ENCODE measurements at regions not wholly inside any gene's neighbourhood (a gene's known extent, or its start where the extent isn't known, plus 50 kb on each side); places are given as distances from the start of the nearest gene placed in this dataset.

GRCh38 chr4:178311997-178312396 is 869.8 kb upstream of the AGA start:
- no peak for DNase-seq

GRCh38 chr4:178314287-178314686 is 872.0 kb upstream of the AGA start:
- no peak for DNase-seq

DNA sequence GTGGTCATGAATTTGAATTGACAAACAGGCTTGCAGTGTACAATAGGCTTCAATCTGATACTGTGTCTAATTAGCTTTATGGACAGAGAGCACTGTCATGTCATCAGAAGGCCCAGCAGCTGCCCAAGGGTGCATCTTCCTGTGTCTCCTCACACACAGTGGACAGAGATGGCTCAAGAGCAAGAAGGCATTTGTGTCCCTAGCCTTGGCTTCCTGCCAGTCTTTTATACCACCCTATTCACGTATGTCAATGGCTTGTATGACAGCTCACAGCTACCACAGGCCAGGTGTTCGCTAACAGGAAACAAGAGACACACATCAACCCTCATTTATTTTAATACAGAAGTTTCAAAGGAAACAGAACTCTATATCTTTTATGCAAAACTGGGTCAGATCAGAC is 874.0 kb upstream of the AGA start:
- DNase-seq = no peak

DNA sequence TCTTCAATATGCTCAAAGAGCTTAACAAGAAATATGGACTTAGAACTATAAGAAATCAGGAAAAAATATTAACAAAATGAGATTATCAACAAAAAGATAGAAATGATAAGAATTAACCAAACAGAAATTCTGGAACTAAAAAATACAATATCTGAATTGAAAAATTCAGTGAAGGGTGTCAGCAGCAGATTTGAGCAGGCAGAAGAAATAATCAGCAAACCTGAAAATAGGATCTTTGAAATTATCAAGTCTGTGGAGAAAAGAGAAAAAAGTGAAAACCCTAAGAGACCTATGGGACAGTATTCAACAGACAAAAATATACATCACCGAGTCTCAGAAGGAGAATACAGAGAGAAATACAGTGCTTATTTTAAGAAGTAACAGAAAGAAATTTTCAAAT is 877.8 kb upstream of the AGA start:
- no peak for DNase-seq

DNA sequence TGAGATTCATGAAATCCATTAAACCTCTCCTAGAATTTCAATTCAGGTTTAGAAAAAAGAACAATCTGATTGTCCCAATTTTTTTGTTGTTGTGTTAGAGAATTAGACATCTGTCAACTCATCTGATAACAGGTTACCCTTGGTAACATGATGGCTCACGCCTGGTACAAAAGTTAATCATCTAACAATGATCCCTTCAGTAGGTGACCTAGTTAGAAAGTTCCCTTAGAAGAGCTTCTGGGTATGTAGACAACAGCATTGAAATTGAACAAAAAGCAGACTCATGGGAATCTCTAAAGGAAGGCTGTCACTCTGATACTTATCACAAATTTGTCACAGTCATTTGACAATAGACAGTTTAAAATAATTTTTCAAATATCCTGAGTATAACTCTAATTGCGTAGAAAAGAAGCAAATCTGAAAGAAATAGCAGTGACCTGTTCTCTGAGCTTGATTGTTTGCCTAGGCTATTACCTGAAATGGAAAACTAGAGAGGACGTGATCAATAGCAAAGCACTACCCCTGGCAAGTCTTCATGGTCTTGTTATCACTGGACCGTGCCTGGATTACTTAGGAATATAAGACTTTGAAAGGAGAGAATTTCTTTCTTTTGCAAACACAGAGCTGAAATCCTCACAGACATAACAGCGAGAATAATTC is 880.4 kb upstream of the AGA start:
- DNase-seq = no peak

DNA sequence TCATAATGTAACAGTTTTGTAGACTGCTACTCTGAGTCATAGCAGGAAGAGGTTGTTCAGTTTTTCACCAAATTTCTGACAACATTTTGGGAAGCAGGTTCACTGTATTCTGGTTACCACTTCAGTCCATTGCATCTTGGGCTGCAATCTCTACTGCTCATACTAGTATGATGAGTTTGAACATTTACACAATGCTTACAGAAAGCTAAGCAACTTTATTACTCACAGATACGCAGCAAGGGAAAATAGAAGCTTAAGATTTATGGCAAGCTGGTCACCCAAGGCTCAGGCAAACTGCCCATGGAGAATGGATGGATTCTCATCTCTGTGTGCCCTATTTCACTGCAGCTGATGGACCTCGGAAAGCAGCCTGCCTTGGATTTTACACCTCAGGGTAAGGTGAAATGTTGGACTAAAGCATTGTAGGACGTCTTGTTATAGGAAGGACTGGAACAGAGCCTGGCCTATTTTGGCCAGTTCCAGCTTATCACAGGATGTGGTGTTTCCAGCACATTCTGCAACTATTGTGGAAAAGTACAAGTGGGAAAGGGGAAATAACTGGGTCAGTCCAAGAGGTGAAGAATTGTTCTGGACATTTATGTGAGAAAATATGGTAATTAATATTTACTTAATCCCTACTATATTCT is 887.1 kb upstream of the AGA start:
- DNase-seq = no peak

DNA sequence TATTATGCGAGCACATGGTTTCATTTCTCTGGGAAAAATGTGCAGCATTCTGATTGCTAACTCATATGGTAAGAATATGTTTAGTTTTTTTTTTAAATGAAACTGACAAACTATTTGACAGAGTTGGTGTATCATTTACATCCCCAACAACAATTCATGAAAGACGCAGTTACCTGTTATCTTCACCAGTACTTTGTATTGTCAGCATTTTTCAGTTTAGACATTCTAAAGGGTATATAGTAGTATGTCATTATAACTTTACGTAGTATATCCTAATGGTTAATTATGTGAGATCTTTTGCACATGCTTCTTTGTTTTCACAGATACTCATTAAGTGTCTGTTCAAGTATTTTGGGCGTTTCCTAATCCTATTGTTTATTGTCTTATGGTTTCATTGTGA is 891.1 kb upstream of the AGA start:
- DNase-seq = no peak

DNA sequence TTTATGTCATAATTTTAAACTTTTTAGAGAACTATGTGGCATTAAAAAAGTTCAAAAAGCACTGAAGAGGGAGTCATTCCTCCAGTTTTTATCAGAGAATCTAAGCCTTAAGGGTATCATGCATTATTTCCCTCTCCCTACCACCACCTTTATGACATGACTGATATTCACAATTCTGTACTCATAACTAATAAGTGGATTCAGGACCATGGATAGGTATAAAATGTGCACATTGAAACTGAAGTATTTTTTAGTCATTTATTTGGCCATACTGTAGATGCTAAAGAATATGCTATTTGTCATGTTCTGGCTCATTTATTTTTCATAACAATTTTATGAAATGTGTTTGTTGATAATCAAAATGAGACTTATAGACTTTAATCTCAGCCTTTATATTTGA is 897.5 kb upstream of the AGA start:
- no peak for DNase-seq

DNA sequence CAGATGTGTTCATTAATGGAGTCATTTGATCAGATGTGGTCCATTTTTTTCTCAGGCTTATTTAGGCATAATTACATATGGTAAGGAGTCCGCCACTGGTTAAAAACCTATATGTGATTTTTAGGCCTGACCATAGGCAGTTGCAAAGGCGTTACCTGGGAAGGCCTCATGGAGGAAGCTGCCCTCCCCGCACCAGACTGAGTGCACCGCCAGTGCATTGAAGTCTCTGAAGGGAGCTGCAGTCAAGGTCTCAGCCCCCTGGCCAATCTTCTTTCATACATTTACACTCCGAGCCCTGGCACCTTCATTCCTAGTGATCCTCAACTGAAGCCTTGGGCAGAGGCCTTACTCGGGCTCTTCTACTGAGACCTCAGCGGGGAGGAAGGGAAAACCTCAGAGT is 898.2 kb upstream of the AGA start:
- DNase-seq = no peak

DNA sequence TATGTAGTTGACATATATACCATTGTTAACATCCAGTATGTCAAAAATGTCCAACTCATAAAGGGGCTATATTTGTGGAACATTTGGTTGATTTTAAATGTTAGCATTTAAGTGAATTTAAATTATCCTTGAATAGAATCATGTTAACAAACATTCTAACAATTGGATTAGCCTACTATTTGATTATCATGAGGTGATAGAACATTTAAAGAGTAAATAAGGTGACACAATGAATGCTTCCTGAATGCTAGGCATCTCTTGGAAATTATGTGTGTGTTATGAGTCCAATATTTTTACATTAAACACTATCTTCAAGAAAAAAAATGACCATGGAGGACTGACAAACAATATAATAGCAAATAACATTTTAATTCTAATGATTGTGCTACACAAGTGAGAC is 901.9 kb upstream of the AGA start:
- no peak for DNase-seq

DNA sequence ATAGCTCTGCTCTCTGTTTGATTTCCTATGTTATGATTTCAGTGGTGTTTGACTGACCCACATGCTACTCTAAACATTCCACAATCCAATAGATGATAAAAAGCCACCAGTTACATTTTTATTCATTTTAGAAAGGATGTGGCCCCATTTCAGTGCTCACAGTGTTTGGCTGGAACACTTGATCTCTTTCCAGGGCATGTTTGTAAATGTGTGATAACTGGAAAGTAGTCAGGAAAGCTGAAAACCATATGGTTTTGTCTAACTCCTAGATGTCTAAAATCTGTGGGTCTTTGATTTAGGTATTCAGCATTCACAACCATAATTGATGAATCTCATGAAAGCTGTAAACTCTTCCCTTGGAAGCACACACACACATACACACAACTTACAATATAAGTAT is 904.9 kb upstream of the AGA start:
- no peak for DNase-seq

- DNase-seq = no peak
Observed at GRCh38 chr4:178349601-178350000, 907.4 kb upstream of the AGA start.

GRCh38 chr4:178351185-178351584 is 908.9 kb upstream of the AGA start:
- DNase-seq = no peak

GRCh38 chr4:178356725-178357124 is 914.5 kb upstream of the AGA start:
- DNase-seq = no peak

- no peak for DNase-seq
Observed at GRCh38 chr4:178385481-178385880, 943.2 kb upstream of the AGA start.

DNA sequence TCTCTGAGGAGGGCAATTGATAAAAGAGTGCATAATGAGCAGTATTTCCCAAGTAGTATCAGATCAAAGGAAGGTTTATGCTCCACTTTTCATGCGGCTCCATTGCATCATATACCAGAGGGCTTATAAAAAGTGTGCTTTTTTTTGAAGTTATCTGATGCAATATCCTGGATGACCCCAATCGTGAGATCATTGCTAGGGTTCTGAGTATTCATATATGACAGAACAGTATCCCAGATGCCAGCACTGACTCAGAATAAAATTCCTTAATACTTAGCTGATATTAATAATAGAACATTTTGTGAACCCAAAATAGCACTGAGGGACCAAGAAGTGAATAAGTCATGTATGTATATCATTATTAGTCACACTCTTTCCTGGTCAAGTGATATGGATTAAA is 945.5 kb upstream of the AGA start:
- DNase-seq = no peak

DNA sequence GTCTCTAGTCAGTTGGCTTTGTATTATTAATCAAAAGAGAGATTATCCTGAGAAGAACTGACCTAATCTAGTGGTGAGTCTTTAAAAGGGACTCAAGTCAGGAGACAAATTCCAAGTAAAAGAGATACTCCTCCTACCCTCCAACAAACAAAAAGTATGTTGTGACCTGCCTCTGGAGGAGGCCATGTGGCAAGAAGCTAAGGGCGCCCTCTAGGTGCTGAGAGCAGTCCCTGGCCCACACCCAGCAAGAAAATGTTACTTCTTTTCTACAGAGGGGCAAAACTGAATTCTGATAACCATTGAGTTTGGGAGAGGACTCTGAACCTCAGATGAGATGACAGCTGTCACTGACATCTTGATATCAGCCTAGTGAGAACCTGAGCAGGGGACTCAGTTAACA is 953.6 kb upstream of the AGA start:
- no peak for DNase-seq

DNA sequence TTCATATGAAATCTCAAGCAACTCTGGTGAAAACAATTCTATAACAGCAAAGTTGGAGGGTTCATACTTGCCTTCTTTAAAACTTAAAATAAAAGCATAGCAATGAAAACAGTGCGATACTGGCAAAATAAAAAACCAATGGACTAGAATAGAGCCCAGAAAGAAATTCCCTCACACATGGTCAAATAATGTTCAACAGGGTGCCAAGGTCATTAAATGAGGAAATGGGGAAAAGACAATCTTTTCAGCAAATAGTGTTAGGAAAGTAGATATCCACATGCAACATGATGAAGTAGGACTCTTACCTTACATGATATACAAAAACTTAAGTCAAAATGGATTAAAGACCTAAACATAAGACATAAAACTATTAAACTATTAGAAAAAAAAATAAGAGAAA is 970.2 kb upstream of the AGA start:
- DNase-seq = no peak

GRCh38 chr4:178414042-178414441 is 971.8 kb upstream of the AGA start:
- DNase-seq = no peak

DNA sequence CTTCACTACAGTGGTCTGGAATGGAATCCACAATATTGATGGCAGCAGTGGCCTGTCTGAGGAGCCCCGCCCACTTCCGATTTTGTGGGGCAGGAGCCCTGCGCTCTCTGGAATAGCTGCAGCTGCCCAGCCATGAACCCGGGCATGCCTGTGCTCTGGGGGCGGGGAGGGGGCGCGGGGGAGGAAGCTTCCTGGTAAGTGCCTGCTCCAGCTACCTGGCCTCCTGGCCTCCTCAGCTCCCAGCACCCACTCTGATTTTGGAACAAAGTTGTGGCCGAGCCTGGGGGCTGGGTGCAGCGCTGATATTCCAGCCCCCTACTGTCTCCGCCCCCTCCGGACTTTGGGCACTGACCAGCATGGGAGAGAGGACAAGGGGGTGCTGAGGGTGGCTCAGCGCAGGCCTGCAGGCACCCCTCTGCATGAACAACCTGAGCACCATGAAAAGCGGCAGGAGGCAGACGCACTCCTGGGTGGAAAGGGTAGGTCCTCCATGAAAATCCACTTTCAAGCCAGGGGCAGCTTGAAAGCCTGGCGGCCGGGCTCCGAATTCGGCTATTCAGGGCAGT is 972.7 kb upstream of the AGA start:
- DNase-seq = no peak

DNA sequence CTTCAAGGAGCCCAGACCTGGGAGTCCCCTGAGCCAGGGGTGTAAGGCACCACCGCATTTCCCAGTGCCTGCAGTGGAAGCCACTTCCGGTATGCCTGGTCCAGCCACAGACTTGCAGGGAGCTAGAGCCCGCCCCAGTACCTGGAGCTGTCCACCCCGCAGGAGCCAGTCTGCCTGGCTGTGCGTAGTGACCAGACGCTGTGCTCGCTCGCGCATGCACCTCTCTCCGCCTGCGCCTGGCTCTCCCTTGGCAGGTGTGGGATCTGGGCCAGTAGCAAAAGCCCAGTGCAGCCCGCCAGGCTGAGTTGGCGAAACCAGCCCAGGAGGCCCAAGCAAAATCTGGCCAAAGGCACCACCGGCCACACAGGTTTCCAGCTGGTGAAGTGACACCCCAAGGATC is 973.7 kb upstream of the AGA start:
- DNase-seq = no peak

- DNase-seq = no peak
Observed at GRCh38 chr4:178423366-178423765, 981.1 kb upstream of the AGA start.

GRCh38 chr4:178426871-178427270 is 984.6 kb upstream of the AGA start:
- DNase-seq = no peak

- DNase-seq = no peak
Observed at GRCh38 chr4:178427663-178428062, 985.4 kb upstream of the AGA start.

All from activated gamma-delta T cell treated with Interleukin-2 at 50 U/mL for 16 hours (primary cell).